ENCODE measurements at regions not wholly inside any gene's neighbourhood (a gene's known extent, or its start where the extent isn't known, plus 50 kb on each side); places are given as distances from the start of the nearest gene placed in this dataset.
"Not testable (repeated sequence)": the region's sequence is repeated elsewhere in the genome, so short reads cannot be mapped to it uniquely, and the experiment has no call there.

GRCh38 chr10:59037506-59037905, 138.9 kb upstream of the PHYHIPL start:
- TF ChIP-seq, protein P1, sequence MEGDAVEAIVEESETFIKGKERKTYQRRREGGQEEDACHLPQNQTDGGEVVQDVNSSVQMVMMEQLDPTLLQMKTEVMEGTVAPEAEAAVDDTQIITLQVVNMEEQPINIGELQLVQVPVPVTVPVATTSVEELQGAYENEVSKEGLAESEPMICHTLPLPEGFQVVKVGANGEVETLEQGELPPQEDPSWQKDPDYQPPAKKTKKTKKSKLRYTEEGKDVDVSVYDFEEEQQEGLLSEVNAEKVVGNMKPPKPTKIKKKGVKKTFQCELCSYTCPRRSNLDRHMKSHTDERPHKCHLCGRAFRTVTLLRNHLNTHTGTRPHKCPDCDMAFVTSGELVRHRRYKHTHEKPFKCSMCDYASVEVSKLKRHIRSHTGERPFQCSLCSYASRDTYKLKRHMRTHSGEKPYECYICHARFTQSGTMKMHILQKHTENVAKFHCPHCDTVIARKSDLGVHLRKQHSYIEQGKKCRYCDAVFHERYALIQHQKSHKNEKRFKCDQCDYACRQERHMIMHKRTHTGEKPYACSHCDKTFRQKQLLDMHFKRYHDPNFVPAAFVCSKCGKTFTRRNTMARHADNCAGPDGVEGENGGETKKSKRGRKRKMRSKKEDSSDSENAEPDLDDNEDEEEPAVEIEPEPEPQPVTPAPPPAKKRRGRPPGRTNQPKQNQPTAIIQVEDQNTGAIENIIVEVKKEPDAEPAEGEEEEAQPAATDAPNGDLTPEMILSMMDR (IDR thresholded peaks at IDR 0.05), result no peak
- H3K9me3 ChIP-seq, result peaks cover 0 to 9% of the 10 kb centered on the region in 2 donors
- H3K4me1 ChIP-seq, result no peaks in the 10 kb centered on the region
- intact Hi-C loops (cut with DNase I), result no loop called here
- H3K36me3 ChIP-seq, result no peaks in the 10 kb centered on the region
- H3K27ac ChIP-seq, result no peak overlapping the region
- DNase-seq (no peak), ATAC-seq (no peak)
- H3K4me3 ChIP-seq, result no peak overlapping the region
- H3K27me3 ChIP-seq, result no peaks in the 10 kb centered on the region

- not testable (repeated sequence) for H3K4me1 ChIP-seq, H3K27me3 ChIP-seq
These were observed 133.1 kb upstream of the PHYHIPL start for GRCh38 chr10:59043358-59043757.

DNA sequence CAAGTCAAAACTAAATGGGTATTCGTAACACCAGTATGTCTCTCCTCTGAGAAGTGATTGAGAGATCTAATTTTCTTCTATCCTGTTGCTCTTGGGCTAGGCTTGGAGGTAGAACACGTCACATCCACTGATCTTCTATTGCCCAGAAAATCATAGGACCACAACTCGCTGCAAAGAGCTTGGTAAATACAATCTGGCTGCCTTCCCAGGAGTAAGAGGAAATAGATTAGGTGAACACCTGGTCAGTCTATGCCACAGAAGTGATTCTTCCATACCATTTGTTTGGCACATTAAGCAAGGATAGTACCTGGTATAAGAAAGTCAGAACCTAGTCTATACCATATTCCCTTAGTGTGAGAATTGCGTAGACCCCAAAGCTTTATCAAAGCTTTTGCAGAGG, 129.3 kb upstream of the PHYHIPL start:
- DNase-seq, result peak in 1 of 4 donors; percentile 18
- Histone ChIP-seq H3K27me3 (no peaks in the 10 kb centered on the region), H3K27ac (no peak overlapping the region), H3K36me3 (no peaks in the 10 kb centered on the region), H3K4me1 (no peaks in the 10 kb centered on the region), H3K4me3 (no peak overlapping the region), H3K9me3 (peaks cover 0 to 10% of the 10 kb centered on the region in 2 donors)
- TF ChIP-seq, protein P1 (IDR thresholded peaks at IDR 0.05), result no peak
- peak; percentile 87 for ATAC-seq
- intact Hi-C loops (cut with DNase I), result no loop called here

More at GRCh38 chr10:59043358-59043757, 133.1 kb upstream of the PHYHIPL start:
- DNase-seq, result peak in 1 of 4 donors; percentile 19
- H3K4me3 ChIP-seq; H3K36me3 ChIP-seq; ATAC-seq; H3K27ac ChIP-seq; intact Hi-C loops (cut with DNase I); H3K9me3 ChIP-seq: not testable (repeated sequence)

DNA sequence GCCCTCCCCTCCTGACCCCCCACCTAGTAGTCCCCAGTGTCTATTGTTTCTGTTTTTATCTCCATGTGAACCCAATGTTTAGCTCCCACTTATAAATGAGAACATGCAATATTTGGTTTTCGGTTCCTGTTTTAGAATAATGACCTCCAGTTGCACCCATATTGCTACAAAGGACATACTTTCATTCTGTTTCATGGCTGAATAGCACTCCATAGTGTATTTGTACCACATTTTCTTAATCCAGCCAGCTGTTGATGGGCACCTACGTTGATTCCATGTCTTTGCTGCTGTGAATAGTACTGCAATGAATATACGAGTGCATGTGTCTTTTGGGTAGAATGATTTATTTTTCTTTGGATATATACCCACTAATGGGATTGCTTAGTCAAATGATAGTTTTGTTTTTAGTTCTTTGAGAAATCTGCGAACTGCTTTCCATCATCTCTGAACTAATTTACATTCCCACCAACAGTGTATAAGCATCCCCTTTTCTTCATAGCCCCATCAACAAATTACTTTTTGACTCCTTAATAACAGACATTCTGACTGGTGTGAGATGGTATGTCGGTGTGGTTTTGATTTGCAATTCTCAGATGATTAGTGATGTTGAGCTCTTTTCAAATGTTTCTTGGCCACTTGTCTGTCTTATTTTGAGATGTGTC, 128.4 kb upstream of the PHYHIPL start:
- no peak for ATAC-seq
- intact Hi-C loops (cut with DNase I), result no loop called here
- no peaks in the 10 kb centered on the region for H3K27me3 ChIP-seq

GRCh38 chr10:59053502-59053901, 122.9 kb upstream of the PHYHIPL start:
- intact Hi-C loops (cut with DNase I); ATAC-seq; H3K27me3 ChIP-seq; H3K36me3 ChIP-seq; DNase-seq; H3K4me3 ChIP-seq; H3K27ac ChIP-seq; H3K4me1 ChIP-seq; H3K9me3 ChIP-seq: not testable (repeated sequence)

More for the DNA sequence above, 128.4 kb upstream of the PHYHIPL start:
- TF ChIP-seq, protein P1 (IDR thresholded peaks at IDR 0.05), result no peak
- no peaks in the 10 kb centered on the region for H3K4me1 ChIP-seq
- peaks cover 0 to 10% of the 10 kb centered on the region in 2 donors for H3K9me3 ChIP-seq
- H3K36me3 ChIP-seq, result no peaks in the 10 kb centered on the region
- H3K27ac ChIP-seq, result no peak overlapping the region
- no peak overlapping the region for H3K4me3 ChIP-seq
- DNase-seq, result no peak

- TF ChIP-seq, protein P1 (IDR thresholded peaks at IDR 0.05), result no peak
- Histone ChIP-seq H3K4me1 (no peaks in the 10 kb centered on the region), H3K4me3 (no peak overlapping the region), H3K27ac (no peak overlapping the region), H3K9me3 (peaks cover 0 to 7% of the 10 kb centered on the region in 2 donors), H3K36me3 (no peaks in the 10 kb centered on the region), H3K27me3 (no peaks in the 10 kb centered on the region)
- intact Hi-C loops (cut with DNase I), result no loop called here
- DNase-seq (no peak), ATAC-seq (no peak)
These were observed 121.4 kb upstream of the PHYHIPL start for GRCh38 chr10:59055045-59055444.

All from left lung (tissue), 4 donors.